ENCODE measurements at regions not wholly inside any gene's neighbourhood (a gene's known extent, or its start where the extent isn't known, plus 50 kb on each side); places are given as distances from the start of the nearest gene placed in this dataset.
"Not testable (repeated sequence)": the region's sequence is repeated elsewhere in the genome, so short reads cannot be mapped to it uniquely, and the experiment has no call there.

- no peak overlapping the region for H3K4me2 ChIP-seq (ENCODE audit: low read depth, low read length, poor library complexity, severe bottlenecking)
- H2AFZ ChIP-seq (ENCODE audit: low read depth, low read length, severe bottlenecking), result no peak overlapping the region
- H3K36me3 ChIP-seq (ENCODE audit: low read length), result no peaks in the 10 kb centered on the region
- H3K9me3 ChIP-seq (ENCODE audit: insufficient read depth, low read length), result no peaks in the 10 kb centered on the region
- H3K27ac ChIP-seq (ENCODE audit: low read depth, low read length), result no peak overlapping the region
- H3K4me3 ChIP-seq (ENCODE audit: insufficient read depth, low read length, poor library complexity, severe bottlenecking), result no peak overlapping the region
- no peaks in the 10 kb centered on the region for H3F3A ChIP-seq (ENCODE audit: insufficient read depth)
- H3K9me2 ChIP-seq (replicated peaks; ENCODE audit: insufficient read depth, low read length), result no peaks in the 10 kb centered on the region
- no peaks in the 10 kb centered on the region for H4K20me1 ChIP-seq (ENCODE audit: low read depth, low read length)
- no peak overlapping the region for H3K9ac ChIP-seq (ENCODE audit: low read length)
- H3K79me2 ChIP-seq (ENCODE audit: insufficient read depth, low read length), result no peaks in the 10 kb centered on the region
- H3K27me3 ChIP-seq (ENCODE audit: low read length), result no peaks in the 10 kb centered on the region
- no peak for TF ChIP-seq EZH2phosphoT487 (conservative IDR thresholded peaks at IDR 0.05; ENCODE audit: low read length)
- TF ChIP-seq CTCF (IDR thresholded peaks at IDR 0.05; ENCODE audit: insufficient read depth, low read length, poor library complexity, severe bottlenecking), result no peak
Observed at GRCh38 chrX:121389976-121390714, 342.7 kb downstream of the GLUD2 start.

DNA sequence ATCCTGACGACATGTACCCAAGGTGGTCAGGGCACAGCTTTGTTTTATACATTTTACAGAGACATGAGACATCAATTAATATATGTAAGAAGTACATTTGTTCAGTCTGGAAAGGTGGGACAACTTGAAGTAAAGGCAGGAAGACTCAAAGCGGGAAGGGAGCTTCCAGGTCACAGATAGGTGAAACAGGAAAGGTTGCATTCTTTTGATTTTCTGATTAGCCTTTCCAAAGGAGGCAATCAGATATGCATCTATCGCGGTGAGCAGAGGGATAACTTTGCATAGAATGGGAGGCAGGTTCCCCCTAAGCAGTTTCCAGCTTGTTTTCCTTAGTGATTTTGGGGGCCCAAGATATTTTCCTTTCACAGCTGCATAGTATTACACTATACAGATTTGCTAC, 358.4 kb downstream of the GLUD2 start:
- no peaks in the 10 kb centered on the region for H3K36me3 ChIP-seq (ENCODE audit: low read length)
- no peak overlapping the region for H3K4me3 ChIP-seq (ENCODE audit: insufficient read depth, low read length, poor library complexity, severe bottlenecking)

GRCh38 chrX:121407627-121408026, 360.2 kb downstream of the GLUD2 start:
- Histone ChIP-seq H3K4me2 (ENCODE audit: low read depth, low read length, poor library complexity, severe bottlenecking) (no peak overlapping the region), H2AFZ (ENCODE audit: low read depth, low read length, severe bottlenecking) (no peak overlapping the region)

More for the DNA sequence above, 358.4 kb downstream of the GLUD2 start:
- H3K79me2 ChIP-seq (ENCODE audit: insufficient read depth, low read length), result no peaks in the 10 kb centered on the region
- H3K9ac ChIP-seq (ENCODE audit: low read length), result no peak overlapping the region
- no peaks in the 10 kb centered on the region for H3K9me3 ChIP-seq (ENCODE audit: insufficient read depth, low read length)
- H4K20me1 ChIP-seq (ENCODE audit: low read depth, low read length), result no peaks in the 10 kb centered on the region
- H3K27me3 ChIP-seq (ENCODE audit: low read length), result no peaks in the 10 kb centered on the region
- no peak for TF ChIP-seq CTCF (IDR thresholded peaks at IDR 0.05; ENCODE audit: insufficient read depth, low read length, poor library complexity, severe bottlenecking)
- no peak for TF ChIP-seq EZH2phosphoT487 (conservative IDR thresholded peaks at IDR 0.05; ENCODE audit: low read length)
- H2AFZ ChIP-seq (ENCODE audit: low read depth, low read length, severe bottlenecking), result no peak overlapping the region
- no peaks in the 10 kb centered on the region for H3F3A ChIP-seq (ENCODE audit: insufficient read depth)
- no peak overlapping the region for H3K4me2 ChIP-seq (ENCODE audit: low read depth, low read length, poor library complexity, severe bottlenecking)
- no peak overlapping the region for H3K27ac ChIP-seq (ENCODE audit: low read depth, low read length)
- no peaks in the 10 kb centered on the region for H3K9me2 ChIP-seq (replicated peaks; ENCODE audit: insufficient read depth, low read length)

GRCh38 chrX:121431514-121431913, 384.1 kb downstream of the GLUD2 start:
- H3K27ac ChIP-seq (ENCODE audit: low read depth, low read length); H3K9me2 ChIP-seq (replicated peaks; ENCODE audit: insufficient read depth, low read length); H3K36me3 ChIP-seq (ENCODE audit: low read length); H3K9me3 ChIP-seq (ENCODE audit: insufficient read depth, low read length); H3K4me3 ChIP-seq (ENCODE audit: insufficient read depth, low read length, poor library complexity, severe bottlenecking); H3K79me2 ChIP-seq (ENCODE audit: insufficient read depth, low read length); H3K27me3 ChIP-seq (ENCODE audit: low read length); H3K4me2 ChIP-seq (ENCODE audit: low read depth, low read length, poor library complexity, severe bottlenecking); H3K9ac ChIP-seq (ENCODE audit: low read length); H4K20me1 ChIP-seq (ENCODE audit: low read depth, low read length); H3F3A ChIP-seq (ENCODE audit: insufficient read depth); H2AFZ ChIP-seq (ENCODE audit: low read depth, low read length, severe bottlenecking): not testable (repeated sequence)

More at GRCh38 chrX:121407627-121408026, 360.2 kb downstream of the GLUD2 start:
- H3K9me3 ChIP-seq (ENCODE audit: insufficient read depth, low read length), result no peaks in the 10 kb centered on the region
- no peaks in the 10 kb centered on the region for H3F3A ChIP-seq (ENCODE audit: insufficient read depth)
- H3K9ac ChIP-seq (ENCODE audit: low read length), result no peak overlapping the region
- no peak overlapping the region for H3K27ac ChIP-seq (ENCODE audit: low read depth, low read length)
- no peaks in the 10 kb centered on the region for H4K20me1 ChIP-seq (ENCODE audit: low read depth, low read length)
- no peaks in the 10 kb centered on the region for H3K79me2 ChIP-seq (ENCODE audit: insufficient read depth, low read length)
- H3K27me3 ChIP-seq (ENCODE audit: low read length), result no peaks in the 10 kb centered on the region
- no peaks in the 10 kb centered on the region for H3K9me2 ChIP-seq (replicated peaks; ENCODE audit: insufficient read depth, low read length)
- H3K36me3 ChIP-seq (ENCODE audit: low read length), result no peaks in the 10 kb centered on the region
- H3K4me3 ChIP-seq (ENCODE audit: insufficient read depth, low read length, poor library complexity, severe bottlenecking), result no peak overlapping the region
- TF ChIP-seq EZH2phosphoT487 (conservative IDR thresholded peaks at IDR 0.05; ENCODE audit: low read length) (no peak), CTCF (IDR thresholded peaks at IDR 0.05; ENCODE audit: insufficient read depth, low read length, poor library complexity, severe bottlenecking) (no peak)
